HG02840 (cell line): ENCODE measurements at regions not wholly inside any gene's neighbourhood (a gene's known extent, or its start where the extent isn't known, plus 50 kb on each side); places are given as distances from the start of the nearest gene placed in this dataset.

Source experiments
- ATAC-seq: cut with Tn5 transposase; IDR thresholded peaks from one replicate; pipeline ENCODE4 v1.9.1; 2021; ENCODE audit warnings: mild to moderate bottlenecking, moderate library complexity, moderate number of reproducible peaks; ENCODE audit not compliant: unreplicated experiment, low FRiP score

DNA sequence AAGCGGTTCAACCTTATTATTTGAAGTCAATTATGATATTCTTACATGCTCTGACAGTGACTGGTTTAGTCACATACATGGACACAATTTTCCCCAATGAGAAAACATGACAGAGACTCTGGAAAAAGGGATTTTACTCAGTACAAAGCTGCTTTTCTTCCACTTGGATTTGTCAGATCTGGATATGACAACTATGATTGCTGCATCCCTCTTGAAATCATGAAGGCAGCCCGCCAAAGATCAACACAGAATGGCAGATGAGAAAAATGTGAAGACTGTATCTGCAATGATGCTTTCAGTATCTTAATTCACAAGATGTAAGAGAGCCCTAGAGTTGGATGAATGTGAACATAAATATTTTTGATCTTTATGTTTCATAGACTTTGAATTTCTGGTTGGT is 439.6 kb downstream of the CDH8 start:
- no peak for ATAC-seq

DNA sequence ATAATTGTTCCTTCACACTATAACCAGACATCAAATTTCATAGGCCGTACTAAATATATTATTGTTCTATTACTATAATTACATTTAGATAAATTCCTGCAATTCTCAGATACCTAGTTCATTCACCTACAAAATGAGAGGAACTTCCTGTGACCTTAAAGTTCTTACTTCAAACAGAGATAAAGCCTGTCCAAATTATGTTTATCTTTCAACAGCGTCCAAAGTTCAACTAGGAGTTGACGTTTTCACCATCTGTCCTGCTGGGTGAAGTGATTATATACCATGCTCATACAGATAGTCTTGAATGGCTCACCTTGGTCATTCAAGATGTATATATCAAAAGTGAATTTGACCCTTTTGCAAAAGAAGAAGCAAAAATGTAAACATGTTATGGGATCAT is 440.6 kb downstream of the CDH8 start:
- ATAC-seq = no peak

DNA sequence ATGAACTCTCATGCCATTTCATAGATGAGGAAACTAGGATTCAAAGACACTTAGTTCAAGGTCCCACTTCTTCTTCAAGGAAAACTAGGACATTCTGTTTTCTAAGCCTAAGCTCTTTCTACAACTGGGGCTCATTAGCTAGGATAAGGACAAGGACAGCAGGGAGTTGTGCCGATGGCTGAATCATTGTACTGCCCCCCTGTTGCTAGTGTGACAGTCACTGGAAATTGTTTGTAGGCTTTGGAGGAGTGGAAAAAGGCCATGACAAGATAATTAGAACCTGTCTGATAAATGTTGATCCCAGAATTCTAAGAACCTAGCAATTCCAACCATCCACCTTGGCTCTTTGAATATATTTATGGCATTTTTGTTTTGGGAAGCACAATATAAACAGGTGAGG is 445.7 kb downstream of the CDH8 start:
- ATAC-seq = no peak

DNA sequence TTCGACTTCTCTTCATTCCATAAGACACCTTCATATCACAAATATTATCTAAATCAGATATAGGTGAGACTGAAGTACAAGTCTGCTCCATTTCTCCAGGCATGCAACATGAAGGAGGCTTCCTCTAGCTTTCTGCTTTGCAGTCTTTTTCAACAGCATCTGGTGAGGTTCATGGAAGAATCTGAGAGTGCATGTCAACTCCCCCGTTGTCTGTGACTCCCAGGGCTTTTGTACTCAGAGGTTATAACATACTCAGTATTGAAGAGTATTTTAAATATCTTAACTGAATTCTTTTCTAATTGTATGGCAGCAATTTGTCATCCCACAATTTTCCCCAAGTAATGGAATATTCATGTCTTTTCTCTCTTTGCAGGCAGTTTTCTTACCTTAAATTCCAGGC is 448.7 kb downstream of the CDH8 start:
- ATAC-seq = no peak

DNA sequence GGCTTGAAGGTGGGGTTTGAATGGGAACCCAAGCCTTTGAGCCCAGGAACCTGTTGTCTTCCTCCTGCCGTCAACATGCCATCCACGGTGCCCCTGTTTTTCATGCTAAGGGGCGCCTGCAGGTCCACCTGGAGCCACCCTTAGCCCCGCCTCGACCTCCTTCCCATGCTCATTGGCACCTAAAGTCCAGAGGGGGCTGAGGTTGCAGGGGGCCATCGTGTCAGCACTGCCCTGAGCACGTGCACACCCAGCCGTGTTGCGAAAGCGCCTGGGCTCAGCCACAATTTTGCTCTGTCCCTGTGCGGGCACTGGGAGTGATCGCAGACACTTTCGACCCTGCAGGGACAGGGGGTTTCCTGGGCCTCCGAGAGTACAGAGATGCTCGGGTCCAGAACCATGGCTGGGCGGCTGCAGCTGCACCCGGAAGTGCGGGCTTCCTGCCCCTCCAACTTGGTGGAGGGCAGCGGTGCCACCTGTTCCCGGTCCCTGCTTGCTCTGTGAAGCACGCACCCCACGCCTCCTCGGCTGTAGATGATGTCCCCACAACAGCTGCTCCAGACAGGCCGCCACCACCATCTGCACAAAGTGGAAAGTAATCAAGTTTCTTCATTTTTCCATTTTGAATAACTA is 454.7 kb downstream of the CDH8 start:
- no peak for ATAC-seq

DNA sequence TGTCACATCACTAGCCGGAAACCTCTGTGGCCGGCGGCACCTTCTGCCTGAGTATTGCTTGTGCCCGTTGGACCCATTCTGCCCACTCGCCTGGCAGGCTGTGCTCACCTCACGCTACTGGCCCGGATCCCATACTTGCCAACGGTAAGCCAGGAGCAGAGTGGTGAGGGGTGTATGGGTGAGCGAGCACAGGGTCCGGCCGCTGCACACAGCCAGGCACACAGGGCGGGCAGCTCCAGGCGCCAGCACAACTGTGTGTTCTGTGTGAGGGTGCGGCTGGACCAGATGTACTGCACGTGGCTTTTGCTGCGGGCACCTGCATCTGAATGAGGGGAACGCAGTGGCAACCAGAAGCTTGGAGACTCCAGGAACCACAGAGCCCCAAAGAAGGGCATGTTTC is 455.7 kb downstream of the CDH8 start:
- ATAC-seq = no peak

DNA sequence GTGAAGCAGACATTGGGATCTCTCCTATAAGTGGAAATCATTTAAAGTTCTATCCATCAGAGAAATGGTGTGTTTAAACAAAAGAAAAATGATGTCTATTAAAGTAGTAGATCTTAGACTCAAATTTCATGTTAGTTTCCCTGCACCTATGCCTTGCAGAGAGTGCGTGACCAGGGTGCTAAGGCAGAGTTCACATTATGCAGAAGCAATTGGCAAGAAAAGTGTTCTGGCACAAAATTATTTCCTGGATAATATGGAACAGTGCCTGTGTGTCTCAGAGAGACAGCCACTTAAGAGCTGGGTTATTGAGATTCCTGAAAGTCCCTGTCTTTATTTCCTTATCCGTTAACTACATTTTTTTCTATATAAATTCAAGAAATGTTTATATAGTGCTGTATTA is 457.0 kb downstream of the CDH8 start:
- ATAC-seq = no peak

DNA sequence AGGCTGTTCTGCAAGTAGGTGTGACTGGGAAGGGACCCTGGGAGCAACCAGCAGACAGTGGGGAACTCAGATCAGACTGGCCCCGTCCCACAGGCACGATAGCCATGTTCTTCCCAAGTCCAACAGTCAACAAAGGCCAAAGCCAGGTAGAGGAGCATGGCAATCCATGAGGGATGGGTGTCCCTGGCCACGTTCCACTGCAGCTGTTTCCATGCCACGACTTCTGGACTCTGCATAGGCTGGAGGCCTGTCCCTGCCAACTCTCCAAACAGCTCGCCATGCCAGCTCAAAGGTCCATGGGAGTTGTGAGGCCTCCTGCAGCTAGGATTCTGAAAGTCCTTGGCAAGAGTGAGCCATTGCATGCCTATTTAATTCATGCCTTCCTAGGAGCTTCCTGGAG is 459.8 kb downstream of the CDH8 start:
- ATAC-seq = no peak

DNA sequence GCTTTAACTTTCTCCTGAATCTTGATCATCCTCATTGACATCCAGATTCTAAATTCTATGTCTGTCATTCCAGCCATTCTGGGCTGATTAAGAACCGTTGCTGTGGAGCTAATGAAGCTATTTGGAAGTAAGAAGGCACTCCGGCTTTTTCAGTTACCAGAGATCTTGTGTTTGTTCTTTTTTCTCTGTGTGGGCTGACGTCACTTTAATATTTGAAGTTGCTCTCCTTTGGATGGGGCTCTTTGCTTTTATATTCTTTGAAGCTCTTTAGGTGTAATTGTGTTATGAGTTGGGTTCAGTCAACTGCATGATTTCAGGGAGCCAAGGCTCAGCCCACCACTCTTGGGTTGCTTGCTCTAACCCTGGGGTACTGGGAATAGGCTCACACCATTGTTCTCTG is 460.6 kb downstream of the CDH8 start:
- ATAC-seq = no peak

DNA sequence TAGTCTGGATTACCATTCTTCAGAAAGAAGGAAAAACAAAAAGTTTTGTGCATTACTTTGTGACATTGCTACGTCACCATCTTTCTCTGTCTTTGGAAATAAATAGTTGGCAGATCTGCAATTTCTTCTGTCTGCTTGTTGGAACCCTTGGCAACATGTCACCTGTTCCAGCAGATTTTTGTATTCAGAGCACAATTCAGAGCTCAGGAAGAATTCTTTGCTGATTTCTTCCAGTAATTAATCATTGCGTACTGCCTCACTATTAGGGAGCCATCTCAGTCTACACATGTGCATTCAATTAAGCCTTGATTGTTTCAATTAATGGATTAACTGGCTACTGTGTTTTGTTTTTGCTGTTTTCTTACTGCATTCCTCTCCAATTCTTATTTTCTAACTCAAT is 467.2 kb downstream of the CDH8 start:
- ATAC-seq = no peak

DNA sequence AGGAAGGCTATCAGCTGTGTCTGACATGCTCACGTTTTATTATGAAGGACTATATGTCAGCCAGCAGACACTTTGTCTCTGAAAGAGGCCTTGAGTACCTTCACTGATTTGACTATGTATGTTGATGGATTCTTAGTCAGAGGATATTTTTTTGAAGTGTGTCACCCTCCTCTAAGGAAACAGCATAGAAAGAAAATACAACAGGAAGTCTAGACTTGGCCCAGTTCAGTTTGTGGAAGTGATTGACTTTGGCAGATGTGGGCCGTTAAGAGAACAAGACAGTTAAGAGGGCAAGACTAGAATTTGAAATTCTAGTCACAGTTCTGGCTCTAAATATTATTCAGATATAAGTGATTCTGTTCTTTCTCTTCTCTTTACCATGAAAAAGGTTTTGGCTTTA is 471.5 kb downstream of the CDH8 start:
- ATAC-seq = no peak

DNA sequence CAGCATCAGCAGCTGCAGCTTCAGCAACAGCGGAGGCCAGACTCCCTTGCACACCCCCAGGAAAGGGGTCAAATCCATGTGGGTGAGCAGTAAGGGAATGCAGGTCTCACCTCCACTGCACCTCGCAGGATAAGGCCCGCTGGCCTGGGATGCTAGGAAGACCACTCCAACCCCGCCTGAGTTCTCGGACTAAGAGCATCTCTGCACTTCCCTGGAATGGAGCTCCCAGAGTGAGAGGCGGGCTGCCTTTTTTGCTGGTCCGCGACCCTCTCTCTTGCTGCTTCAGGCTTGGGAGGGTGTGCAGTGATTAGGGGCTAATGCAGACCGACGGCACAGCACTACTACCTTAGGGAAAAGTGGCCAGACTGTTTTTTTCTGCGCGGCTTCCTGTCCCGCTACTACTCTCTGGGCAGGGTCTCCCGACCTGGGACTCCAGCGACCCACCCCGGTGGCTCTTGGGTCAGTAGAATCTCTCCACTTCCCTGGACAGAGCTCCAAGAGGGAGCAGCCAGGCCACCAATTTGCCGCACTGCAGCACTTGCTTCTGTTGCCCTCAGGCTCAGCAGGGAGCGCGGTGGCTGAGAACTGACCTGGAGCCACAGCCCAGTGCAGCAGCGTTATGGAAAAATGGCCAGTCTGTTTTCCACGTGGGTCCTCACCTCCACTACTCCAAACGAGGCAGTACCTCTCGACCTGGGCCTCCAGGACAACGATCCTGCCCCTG is 480.4 kb downstream of the CDH8 start:
- ATAC-seq = no peak

DNA sequence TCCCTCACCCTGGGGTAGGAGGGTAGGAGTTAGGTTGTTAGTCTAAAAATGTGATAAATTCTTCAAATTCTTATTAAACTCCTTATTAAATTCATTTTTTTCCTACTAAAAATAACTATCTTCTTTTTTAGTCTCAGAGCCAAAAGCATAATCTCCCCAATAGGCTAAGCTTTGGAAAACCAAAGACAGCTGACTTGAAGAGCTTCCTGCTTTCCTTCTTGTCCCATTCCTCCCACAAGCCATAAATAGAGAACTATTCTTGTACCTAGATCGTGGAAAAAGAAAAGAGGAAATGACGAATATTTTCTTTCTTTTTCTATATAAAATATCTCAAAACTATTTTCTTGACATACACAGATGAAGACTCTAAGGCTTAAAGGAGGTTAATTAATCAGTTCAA is 486.9 kb downstream of the CDH8 start:
- ATAC-seq = no peak

DNA sequence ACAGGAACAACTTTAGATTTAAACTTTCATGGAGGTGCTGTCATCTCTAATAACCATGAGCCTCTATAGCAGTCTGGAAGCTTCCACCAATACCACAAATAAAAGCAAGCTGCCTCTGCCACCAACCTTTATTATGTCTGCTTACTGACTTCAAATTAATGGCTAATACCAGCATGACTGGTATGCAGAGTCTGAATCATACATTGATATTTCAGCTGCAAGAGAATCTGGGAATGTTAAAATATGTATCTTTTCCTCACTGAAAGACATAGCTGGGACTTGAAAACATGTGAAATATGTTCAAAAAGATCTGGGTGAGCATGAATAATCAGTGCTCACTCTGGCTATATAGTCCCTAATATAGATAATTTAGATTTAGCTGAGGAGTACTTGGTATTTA is 488.6 kb downstream of the CDH8 start:
- no peak for ATAC-seq

DNA sequence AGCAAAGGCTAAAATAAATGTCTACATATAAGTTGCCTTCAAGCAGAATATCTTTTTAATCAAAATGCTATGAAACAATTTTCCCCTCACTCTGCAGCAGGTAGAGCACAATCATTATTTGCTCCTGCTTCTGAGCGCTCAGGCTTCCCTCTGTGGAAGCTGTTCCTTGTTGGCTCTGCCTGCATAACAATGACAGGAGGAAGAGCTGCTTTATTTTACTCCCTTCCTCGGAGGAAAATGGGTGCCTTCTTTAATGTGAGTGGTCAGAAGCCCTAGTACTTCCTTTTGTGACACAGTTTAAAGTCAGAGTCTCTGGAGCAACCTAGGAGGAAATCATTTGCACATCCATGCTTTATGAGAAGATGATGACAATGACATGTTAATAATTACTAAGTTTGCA is 492.1 kb downstream of the CDH8 start:
- no peak for ATAC-seq

DNA sequence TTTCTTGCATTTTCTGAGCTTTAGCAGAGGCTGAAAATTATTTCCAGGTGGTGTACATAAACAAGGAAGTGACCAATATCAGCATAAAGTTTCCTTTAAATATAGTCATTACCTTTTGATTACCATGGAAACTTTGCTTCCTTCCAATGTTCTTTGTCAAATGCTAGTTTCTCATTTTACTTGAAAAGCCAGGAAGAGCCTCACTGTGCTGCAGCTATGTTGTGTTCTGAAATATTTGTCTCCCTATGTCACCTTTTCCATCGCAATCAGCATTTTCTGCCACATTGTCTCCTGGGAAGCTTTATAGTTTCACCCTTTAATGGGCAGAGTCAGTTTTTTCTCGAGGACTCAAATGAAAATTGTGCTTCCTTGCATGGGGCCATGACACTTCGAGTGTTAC is 496.0 kb downstream of the CDH8 start:
- no peak for ATAC-seq

DNA sequence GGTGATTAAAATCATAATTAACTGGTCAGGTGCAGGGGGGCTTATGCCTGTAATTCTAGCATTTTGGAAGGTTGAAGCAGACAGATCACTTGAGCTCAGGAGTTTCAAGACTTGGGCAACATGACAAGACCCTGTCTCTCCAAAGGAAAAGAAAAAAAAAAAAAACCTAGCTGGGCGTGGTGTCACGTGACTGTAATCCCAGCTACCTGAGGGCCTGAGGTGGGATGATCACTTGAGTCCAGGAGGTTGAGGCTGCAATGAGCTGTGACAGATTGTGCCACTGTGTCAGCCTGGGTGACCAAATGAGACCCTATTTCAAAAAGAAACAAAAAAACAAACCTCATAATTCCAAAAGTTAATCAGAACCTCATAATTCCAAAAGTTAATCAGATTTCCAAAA is 505.5 kb downstream of the CDH8 start:
- no peak for ATAC-seq

DNA sequence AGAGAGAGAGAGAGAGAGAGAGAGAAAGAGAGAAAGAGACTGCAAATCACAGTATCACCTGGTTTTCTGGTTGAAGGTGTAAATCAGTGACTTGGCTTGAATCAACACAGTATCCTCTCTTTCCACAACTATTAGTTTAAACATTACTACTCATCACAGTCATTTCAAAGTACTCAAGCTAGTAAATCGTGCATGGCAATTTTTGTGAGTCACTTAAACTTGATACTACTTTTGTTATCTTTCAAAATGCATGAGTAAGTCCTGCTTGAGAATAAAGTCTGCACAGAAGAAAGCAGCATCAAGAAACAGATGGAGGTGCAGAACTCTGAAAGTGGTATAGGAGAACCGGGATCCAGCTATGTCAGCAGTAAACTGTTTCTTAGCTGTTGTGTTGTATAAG is 535.4 kb downstream of the CDH8 start:
- ATAC-seq = no peak

DNA sequence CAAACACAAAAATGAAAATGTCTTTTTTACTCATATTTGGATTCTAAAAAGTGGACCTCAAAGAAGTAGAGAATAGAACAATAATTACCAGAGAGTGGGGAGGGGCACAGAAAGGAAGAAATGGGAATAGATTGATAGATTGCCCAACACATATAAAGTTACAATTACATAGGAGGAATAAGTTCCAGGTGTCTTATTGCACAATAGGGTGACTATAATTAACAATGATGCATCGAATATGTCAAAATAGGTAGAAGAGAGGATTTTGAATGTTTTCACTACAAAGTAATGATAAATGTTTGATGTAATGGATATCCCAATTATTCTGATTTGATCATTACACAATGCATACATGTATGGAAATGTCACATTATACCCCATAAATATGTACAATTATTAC is 556.0 kb downstream of the CDH8 start:
- ATAC-seq = no peak

DNA sequence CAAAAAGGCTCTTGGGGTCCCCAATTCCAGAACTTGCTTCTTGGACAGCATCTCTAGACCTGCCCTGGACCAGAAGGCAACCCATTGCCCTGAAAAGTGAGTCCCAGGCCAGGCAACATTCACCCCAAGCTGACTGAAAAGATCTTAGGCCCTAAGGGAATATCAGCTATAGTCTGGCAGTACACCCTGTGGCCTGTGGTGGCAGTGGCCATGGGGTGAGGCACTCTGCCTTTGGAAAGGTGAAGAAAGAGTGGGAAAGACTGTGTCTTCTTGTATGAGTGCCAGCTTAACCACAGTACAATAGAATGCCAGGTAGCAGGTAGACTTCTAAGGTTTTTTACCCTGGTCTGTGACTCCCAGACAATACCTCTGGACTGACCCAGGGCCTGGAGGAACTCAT is 564.5 kb downstream of the CDH8 start:
- no peak for ATAC-seq

DNA sequence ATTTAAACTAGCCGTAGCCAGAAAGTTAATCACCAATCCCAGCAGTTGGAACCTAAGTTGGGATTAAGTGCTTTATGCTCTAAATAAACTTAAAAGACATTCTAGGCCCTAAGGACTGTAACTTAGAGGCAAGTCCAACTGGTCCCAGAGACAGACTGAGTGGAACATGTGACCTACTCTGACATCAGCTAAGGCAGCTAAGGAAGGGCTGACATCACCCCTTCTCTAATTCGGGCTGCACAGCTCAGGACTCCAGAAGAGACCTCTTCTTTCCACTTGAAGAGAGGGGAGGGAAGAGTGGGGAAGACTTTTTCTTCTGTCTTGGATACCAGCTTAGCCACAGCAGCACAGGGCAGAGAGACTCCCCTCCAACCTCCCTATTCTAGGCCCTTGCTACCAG is 565.2 kb downstream of the CDH8 start:
- no peak for ATAC-seq

DNA sequence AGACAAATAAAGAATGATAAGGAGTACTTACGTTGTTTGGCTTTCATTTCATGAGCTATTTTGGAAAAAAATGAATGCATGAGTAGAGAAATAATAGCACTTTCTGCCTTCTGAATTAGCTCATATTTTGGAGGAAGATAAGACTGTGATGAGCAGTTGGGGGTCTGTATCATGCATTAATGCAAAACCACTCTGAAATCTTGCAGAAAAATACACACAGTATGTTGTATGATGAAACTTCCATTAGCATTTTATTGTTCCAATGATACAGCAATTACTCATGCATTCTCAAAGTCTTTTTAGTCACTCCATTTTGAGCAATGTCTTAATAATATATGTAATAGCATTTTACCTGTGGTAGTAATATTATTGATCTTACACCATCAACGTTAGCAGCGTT is 571.0 kb downstream of the CDH8 start:
- ATAC-seq = no peak

DNA sequence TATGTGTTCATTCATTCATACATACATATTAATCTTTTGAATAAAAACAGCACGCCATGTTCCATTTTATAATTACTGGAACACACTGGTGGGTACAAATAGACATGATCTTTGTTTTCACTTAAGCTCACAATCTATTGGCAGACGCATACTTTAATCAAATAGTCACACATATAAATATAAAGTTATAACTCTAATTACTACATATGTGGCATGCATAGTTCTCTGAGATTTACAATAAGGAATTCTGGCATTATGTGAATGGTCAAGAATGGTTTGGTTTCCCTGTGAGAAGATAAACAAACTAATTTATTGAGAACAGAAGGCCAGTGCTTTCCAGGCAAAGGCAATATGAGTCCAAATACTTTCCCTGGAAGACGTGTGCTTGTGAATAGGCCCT is 576.2 kb downstream of the CDH8 start:
- ATAC-seq = no peak
